ENCODE measurements at regions not wholly inside any gene's neighbourhood (a gene's known extent, or its start where the extent isn't known, plus 50 kb on each side); places are given as distances from the start of the nearest gene placed in this dataset.

- TF ChIP-seq CTCF (IDR thresholded peaks at IDR 0.05) (no peak), POLR2A (IDR thresholded peaks at IDR 0.05) (no peak)
Measured at GRCh38 chr5:165521816-165522610, 2016.6 kb downstream of the MAT2B start.
